B cell (primary cell): ENCODE measurements at regions not wholly inside any gene's neighbourhood (a gene's known extent, or its start where the extent isn't known, plus 50 kb on each side); places are given as distances from the start of the nearest gene placed in this dataset.

Experiments
- EZH2 ChIP-seq: IDR thresholded peaks from 2 replicates; pipeline ENCODE4 v1.6.1; 2012; ENCODE audit warnings: borderline replicate concordance, low read depth, mild to moderate bottlenecking, moderate library complexity, low read length; ENCODE audit not compliant: insufficient read depth, poor library complexity, severe bottlenecking
- TF ChIP-seq, protein P1 (sequence below): fragments of 200-600 bp; IDR thresholded peaks from one replicate; pipeline ENCODE4 v1.8.0; 2022; ENCODE audit warnings: antibody characterized with exemption, mild to moderate bottlenecking

DNA sequence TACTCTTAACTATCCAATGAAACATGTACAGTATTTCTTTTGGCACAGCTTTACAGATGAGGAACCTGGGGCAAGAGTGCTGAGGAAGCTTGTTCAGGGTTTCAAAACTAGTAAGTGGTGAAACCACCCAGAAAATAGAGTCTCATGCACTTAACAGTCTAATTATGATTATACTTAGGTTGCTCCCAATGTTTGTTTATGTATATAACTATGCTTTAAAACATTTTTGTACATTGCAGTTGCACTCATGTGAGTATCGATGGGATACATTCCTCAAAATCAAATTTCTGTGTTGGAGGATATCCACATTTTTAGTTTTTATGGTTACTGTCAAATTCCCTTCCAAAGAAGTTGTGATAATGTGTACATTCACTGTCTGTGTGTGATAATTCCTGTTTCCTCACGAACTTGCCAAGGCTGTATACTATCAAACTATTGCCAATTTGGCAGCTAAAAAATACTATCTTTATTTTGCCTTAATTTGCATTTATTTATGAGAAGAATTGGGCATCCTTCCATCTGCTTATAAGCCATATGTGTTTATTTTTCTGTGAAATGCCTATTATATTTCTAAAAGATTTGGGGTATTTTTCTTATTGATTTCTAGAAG lies 143.9 kb upstream of the SSTR1 start:
- TF ChIP-seq, protein P1, sequence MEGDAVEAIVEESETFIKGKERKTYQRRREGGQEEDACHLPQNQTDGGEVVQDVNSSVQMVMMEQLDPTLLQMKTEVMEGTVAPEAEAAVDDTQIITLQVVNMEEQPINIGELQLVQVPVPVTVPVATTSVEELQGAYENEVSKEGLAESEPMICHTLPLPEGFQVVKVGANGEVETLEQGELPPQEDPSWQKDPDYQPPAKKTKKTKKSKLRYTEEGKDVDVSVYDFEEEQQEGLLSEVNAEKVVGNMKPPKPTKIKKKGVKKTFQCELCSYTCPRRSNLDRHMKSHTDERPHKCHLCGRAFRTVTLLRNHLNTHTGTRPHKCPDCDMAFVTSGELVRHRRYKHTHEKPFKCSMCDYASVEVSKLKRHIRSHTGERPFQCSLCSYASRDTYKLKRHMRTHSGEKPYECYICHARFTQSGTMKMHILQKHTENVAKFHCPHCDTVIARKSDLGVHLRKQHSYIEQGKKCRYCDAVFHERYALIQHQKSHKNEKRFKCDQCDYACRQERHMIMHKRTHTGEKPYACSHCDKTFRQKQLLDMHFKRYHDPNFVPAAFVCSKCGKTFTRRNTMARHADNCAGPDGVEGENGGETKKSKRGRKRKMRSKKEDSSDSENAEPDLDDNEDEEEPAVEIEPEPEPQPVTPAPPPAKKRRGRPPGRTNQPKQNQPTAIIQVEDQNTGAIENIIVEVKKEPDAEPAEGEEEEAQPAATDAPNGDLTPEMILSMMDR: no peak
- TF ChIP-seq EZH2: no peak
